Left renal cortex interstitium (tissue), 4 donors: ENCODE measurements at regions not wholly inside any gene's neighbourhood (a gene's known extent, or its start where the extent isn't known, plus 50 kb on each side); places are given as distances from the start of the nearest gene placed in this dataset.
"Not testable (repeated sequence)": the region's sequence is repeated elsewhere in the genome, so short reads cannot be mapped to it uniquely, and the experiment has no call there.

ENCODE experiments used
- DNase-seq, 4 donors: peaks; one replicate each; pipeline ENCODE4 v3.0.0-alpha.2; 2013; ENCODE audit warnings: low read depth in 4 of 4, low spot score in 2 of 4, missing footprints in 1 of 4

- no peak for DNase-seq
These were observed 1614.3 kb downstream of the REEP3 start for GRCh38 chr10:65135508-65135907.

- DNase-seq = no peak
These were observed 1621.6 kb downstream of the REEP3 start for GRCh38 chr10:65142641-65143435.

GRCh38 chr10:65143723-65144122, 1622.5 kb downstream of the REEP3 start:
- no peak for DNase-seq

- DNase-seq = no peak
These were observed 1628.7 kb downstream of the REEP3 start for GRCh38 chr10:65149878-65150277.

- no peak for DNase-seq
These were observed 1645.1 kb downstream of the REEP3 start for GRCh38 chr10:65166272-65166671.

GRCh38 chr10:65172249-65172648, 1651.0 kb downstream of the REEP3 start:
- no peak for DNase-seq

GRCh38 chr10:65176994-65177393, 1655.8 kb downstream of the REEP3 start:
- no peak for DNase-seq

GRCh38 chr10:65183236-65183635, 1662.0 kb downstream of the REEP3 start:
- no peak for DNase-seq

GRCh38 chr10:65186668-65187067, 1665.5 kb downstream of the REEP3 start:
- not testable (repeated sequence) for DNase-seq

- DNase-seq = no peak
These were observed 1672.9 kb downstream of the REEP3 start for GRCh38 chr10:65194126-65194525.

GRCh38 chr10:65194555-65194954, 1673.4 kb downstream of the REEP3 start:
- no peak for DNase-seq

- no peak for DNase-seq
These were observed 1674.9 kb downstream of the REEP3 start for GRCh38 chr10:65196111-65196510.

GRCh38 chr10:65197935-65198334, 1676.7 kb downstream of the REEP3 start:
- no peak for DNase-seq

- no peak for DNase-seq
These were observed 1680.3 kb downstream of the REEP3 start for GRCh38 chr10:65201491-65201890.

- DNase-seq = no peak
These were observed 1683.8 kb downstream of the REEP3 start for GRCh38 chr10:65204999-65205398.

- DNase-seq = no peak
These were observed 1692.0 kb downstream of the REEP3 start for GRCh38 chr10:65213170-65213569.

GRCh38 chr10:65219444-65219843, 1698.2 kb downstream of the REEP3 start:
- no peak for DNase-seq

GRCh38 chr10:65231148-65231547, 1694.7 kb upstream of the LRRTM3 start:
- no peak for DNase-seq

- no peak for DNase-seq
These were observed 1691.6 kb upstream of the LRRTM3 start for GRCh38 chr10:65234261-65234660.

- DNase-seq = no peak
These were observed 1690.6 kb upstream of the LRRTM3 start for GRCh38 chr10:65235266-65235665.

- no peak for DNase-seq
These were observed 1690.0 kb upstream of the LRRTM3 start for GRCh38 chr10:65235846-65236245.

- DNase-seq = no peak
These were observed 1660.3 kb upstream of the LRRTM3 start for GRCh38 chr10:65265451-65265954.

- not testable (repeated sequence) for DNase-seq
These were observed 1656.3 kb upstream of the LRRTM3 start for GRCh38 chr10:65269551-65269950.
